HCT116 (cell line): ENCODE measurements at regions not wholly inside any gene's neighbourhood (a gene's known extent, or its start where the extent isn't known, plus 50 kb on each side); places are given as distances from the start of the nearest gene placed in this dataset.
A peak's percentile ranks its signal among the peaks of the same experiment; 100 is the strongest.

Experiments
- ATAC-seq: fragments of 200-7000 bp; cut with Tn5 transposase; 2 replicates; pipeline ENCODE4 v1.9.1; 2020; ENCODE audit warnings: mild to moderate bottlenecking, moderate library complexity
- BruUV-seq: library from RNA; stranded (reverse); fragments of 400-500 nt; replicated peaks from 2 replicates; lab custom pipeline; 2021; lab: Mats Ljungman, UMichigan
- CTCF ChIA-PET: fragments of 300-600 bp; sonication (Branson Sonifier 250); formaldehyde crosslinking; loops from one replicate; lab custom pipeline; 2021; ENCODE audit warnings: antibody characterized with exemption; lab: Charles Lee
- POLR2A ChIA-PET: fragments of 300-600, 350-600 bp; sonication (Branson Sonifier 250); formaldehyde crosslinking; loops from one replicate; lab custom pipeline; 2021; ENCODE audit warnings: antibody characterized with exemption; lab: Charles Lee
- RAD21 ChIA-PET, 2 experiments: fragments of 300-600 bp; sonication (Branson Sonifier 250); formaldehyde crosslinking; loops; one replicate each; lab custom pipeline; 2023; ENCODE audit warnings: low total read pairs in 2 of 2; ENCODE audit not compliant: uncharacterized antibody in 2 of 2, unreplicated experiment in 2 of 2, low non-redundant PET in 1 of 2; lab: Charles Lee
- DNase-seq: peaks from one replicate; pipeline ENCODE4 v3.0.0-alpha.2; 2010; ENCODE audit warnings: low read depth, low spot score
- H2AFZ ChIP-seq: fragments of 200-600 bp; shearing (Covaris generic), sonication (generic); 2 replicates; pipeline ENCODE4 v1.6.1; 2017; ENCODE audit warnings: low read depth, mixed run types, mixed read lengths, antibody characterized with exemption, low read length; ENCODE audit not compliant: poor library complexity, severe bottlenecking
- H3K27ac ChIP-seq: 2 replicates; pipeline ENCODE4 v1.5.1; 2012; ENCODE audit warnings: low read depth, low read length
- H3K27me3 ChIP-seq: fragments of 200-600 bp; sonication (generic); 2 replicates; pipeline ENCODE4 v1.6.1; 2016; ENCODE audit warnings: mixed run types, low read length, mixed read lengths; ENCODE audit not compliant: insufficient read depth
- H3K36me3 ChIP-seq, 2 experiments: fragments of 200-500 bp in 1 of 2; fragments of 200-600 bp in 1 of 2; sonication (Bioruptor generic) in 1 of 2; sonication (generic) in 1 of 2; 2 replicates each; pipeline versions ENCODE4 v1.5.1 to v1.6.1; 2014 to 2016; ENCODE audit warnings: low read length in 2 of 2, inconsistent platforms in 1 of 2, mixed read lengths in 1 of 2, mixed run types in 1 of 2; ENCODE audit not compliant: insufficient read depth in 2 of 2, control insufficient read depth in 1 of 2
- H3K4me1 ChIP-seq, 2 experiments: fragments of 200-600 bp in 1 of 2; sonication (generic) in 1 of 2; 2 replicates each; pipeline versions ENCODE4 v1.5.1 to v1.6.1; 2012 to 2017; ENCODE audit warnings: low read length in 2 of 2, inconsistent platforms in 1 of 2, mild to moderate bottlenecking in 1 of 2, mixed read lengths in 1 of 2, mixed run types in 1 of 2, moderate library complexity in 1 of 2; ENCODE audit not compliant: insufficient read depth in 2 of 2, control insufficient read depth in 1 of 2
- H3K4me2 ChIP-seq: fragments of 200-600 bp; sonication (generic); 2 replicates; pipeline ENCODE4 v1.6.1; 2017; ENCODE audit warnings: mixed run types, low read length, mixed read lengths
- H3K4me3 ChIP-seq, 2 experiments: fragments of 200-600 bp in 1 of 2; sonication (generic) in 1 of 2; replicated peaks in 1 of 2; 2 replicates each; pipeline ENCODE4 v1.5.1; 2011 to 2016; ENCODE audit warnings: low read length in 2 of 2, control low read depth in 1 of 2, low read depth in 1 of 2, mild to moderate bottlenecking in 1 of 2, mixed read lengths in 1 of 2, mixed run types in 1 of 2
- H3K79me2 ChIP-seq: fragments of 200-600 bp; sonication (generic); 2 replicates; pipeline ENCODE4 v1.6.1; 2017; ENCODE audit warnings: mild to moderate bottlenecking, mixed run types, low read length, moderate library complexity, mixed read lengths; ENCODE audit not compliant: insufficient read depth
- H3K9ac ChIP-seq: fragments of 200-600 bp; sonication (generic); 2 replicates; pipeline ENCODE4 v1.6.1; 2016; ENCODE audit warnings: low read length, mixed read lengths
- H3K9me2 ChIP-seq: fragments of 200-600 bp; sonication (generic), shearing (Covaris generic); 2 replicates; pipeline ENCODE4 v1.6.1; 2017; ENCODE audit warnings: mixed run types, mild to moderate bottlenecking, moderate library complexity; ENCODE audit not compliant: insufficient read depth
- H3K9me3 ChIP-seq, 2 experiments: fragments of 200-500 bp in 1 of 2; fragments of 200-600 bp in 1 of 2; sonication (Bioruptor generic) in 1 of 2; sonication (generic) in 1 of 2; 2 replicates each; pipeline ENCODE4 v1.6.1; 2014 to 2017; ENCODE audit warnings: low read length in 2 of 2, mixed read lengths in 2 of 2, inconsistent platforms in 1 of 2, low read depth in 1 of 2, mild to moderate bottlenecking in 1 of 2, mixed run types in 1 of 2, moderate library complexity in 1 of 2; ENCODE audit not compliant: control insufficient read depth in 1 of 2, insufficient read depth in 1 of 2
- H4K20me1 ChIP-seq: fragments of 200-600 bp; sonication (generic), shearing (Covaris generic); 2 replicates; pipeline ENCODE4 v1.6.1; 2017; ENCODE audit warnings: mixed run types, mild to moderate bottlenecking, moderate library complexity; ENCODE audit not compliant: insufficient read depth
- ATF3 ChIP-seq: IDR thresholded peaks from 2 replicates; pipeline ENCODE4 v1.6.1; 2012
- CEBPB ChIP-seq: IDR thresholded peaks from 2 replicates; pipeline ENCODE4 v1.6.1; 2012; ENCODE audit warnings: low read depth
- CTCF ChIP-seq, 3 experiments: fragments of 200-600 bp in 1 of 3; sonication (generic) in 1 of 3; IDR thresholded peaks in 2 of 3; conservative IDR thresholded peaks in 1 of 3; 2 replicates each; pipeline ENCODE4 v1.5.1; 2012 to 2017; ENCODE audit warnings: low read depth in 2 of 3, low read length in 2 of 3, antibody characterized with exemption in 1 of 3, borderline replicate concordance in 1 of 3, control low read depth in 1 of 3, mild to moderate bottlenecking in 1 of 3, mixed read lengths in 1 of 3, mixed run types in 1 of 3, moderate library complexity in 1 of 3; ENCODE audit not compliant: insufficient read depth in 1 of 3
- ELF1 ChIP-seq: IDR thresholded peaks from 2 replicates; pipeline ENCODE4 v1.6.1; 2012; ENCODE audit warnings: low read depth, borderline replicate concordance
- EZH2 ChIP-seq: fragments of 200-600 bp; sonication (generic); IDR thresholded peaks from 2 replicates; pipeline ENCODE4 v1.6.1; 2017; ENCODE audit warnings: antibody characterized with exemption, mixed run types
- EZH2phosphoT487 ChIP-seq: fragments of 200-600 bp; IDR thresholded peaks from 2 replicates; pipeline ENCODE4 v1.6.1; 2018; ENCODE audit warnings: antibody characterized with exemption, borderline replicate concordance
- FOSL1 ChIP-seq: IDR thresholded peaks from 2 replicates; pipeline ENCODE4 v1.6.1; 2012; ENCODE audit warnings: low read depth
- JUND ChIP-seq: IDR thresholded peaks from 2 replicates; pipeline ENCODE4 v1.6.1; 2012
- MAX ChIP-seq: IDR thresholded peaks from 2 replicates; pipeline ENCODE4 v1.6.1; 2012
- POLR2A ChIP-seq: IDR thresholded peaks from 2 replicates; pipeline ENCODE4 v1.7.0; 2011; ENCODE audit warnings: borderline replicate concordance; ENCODE audit not compliant: insufficient read depth, insufficient read length; ENCODE audit errors: extremely low read depth
- POLR2AphosphoS5 ChIP-seq: IDR thresholded peaks from 2 replicates; pipeline ENCODE4 v1.6.1; 2011; ENCODE audit warnings: mild to moderate bottlenecking, low read depth, low read length, moderate library complexity
- RAD21 ChIP-seq: IDR thresholded peaks from 2 replicates; pipeline ENCODE4 v1.6.1; 2012; ENCODE audit warnings: low read depth, mild to moderate bottlenecking
- REST ChIP-seq: IDR thresholded peaks from 2 replicates; pipeline ENCODE4 v1.6.1; 2012; ENCODE audit warnings: low read depth
- SIN3A ChIP-seq: IDR thresholded peaks from 2 replicates; pipeline ENCODE4 v1.6.1; 2012; ENCODE audit warnings: low read depth
- SP1 ChIP-seq: IDR thresholded peaks from 2 replicates; pipeline ENCODE4 v1.6.1; 2012; ENCODE audit warnings: low read depth
- SRF ChIP-seq: IDR thresholded peaks from 2 replicates; pipeline ENCODE4 v1.6.1; 2012; ENCODE audit warnings: low read depth
- TCF7L2 ChIP-seq: IDR thresholded peaks from 2 replicates; pipeline ENCODE4 v1.7.0; 2011; ENCODE audit warnings: borderline replicate concordance, inconsistent platforms; ENCODE audit not compliant: insufficient read depth, insufficient read length; ENCODE audit errors: extremely low read depth
- ZBTB33 ChIP-seq: IDR thresholded peaks from 2 replicates; pipeline ENCODE4 v1.6.1; 2011; ENCODE audit warnings: mild to moderate bottlenecking, low read length, moderate library complexity; ENCODE audit not compliant: insufficient replicate concordance; ENCODE audit errors: extremely low read depth
- ZFX ChIP-seq: fragments of 450-650 bp; IDR thresholded peaks from 2 replicates; pipeline ENCODE4 v1.6.1; 2017
- intact Hi-C: fragments of 100-400 bp; cut with micrococcal nuclease; formaldehyde crosslinking; loops from 2 replicates; pipeline ENCODE4 v1.10.0; 2022

GRCh38 chr6:131400779-131401496 is 172.1 kb upstream of the ARG1 start:
- TF ChIP-seq ATF3, result no peak
- no peak for TF ChIP-seq CTCF (IDR thresholded peaks at IDR 0.05 in 2 of 3, conservative IDR thresholded peaks at IDR 0.05 in 1 of 3; ENCODE audit: borderline replicate concordance in 1 of 3, insufficient read depth in 1 of 3, low read depth in 2 of 3, low read length in 2 of 3)
- no peak for TF ChIP-seq CEBPB
- TF ChIP-seq RAD21, result no peak
- TF ChIP-seq FOSL1, result no peak
- TF ChIP-seq ZBTB33, result no peak
- no peak for TF ChIP-seq TCF7L2
- TF ChIP-seq EZH2phosphoT487, result no peak
- no peak for TF ChIP-seq ELF1
- no peak for TF ChIP-seq POLR2A
- no peak for TF ChIP-seq SIN3A
- TF ChIP-seq ZFX, result no peak
- no peak for TF ChIP-seq SP1
- TF ChIP-seq POLR2AphosphoS5, result no peak
- no peak for TF ChIP-seq EZH2
- TF ChIP-seq SRF, result no peak
- no peak for TF ChIP-seq JUND
- no peak for TF ChIP-seq REST
- no peak for TF ChIP-seq MAX
- no peaks in the 10 kb centered on the region for H4K20me1 ChIP-seq
- no peaks in the 10 kb centered on the region for H3K27me3 ChIP-seq
- ATAC-seq (peak; percentile 34), DNase-seq (no peak)
- H3K4me2 ChIP-seq, result peak overlapping the region; percentile 13; the same call in 1 of the 2 replicates
- ChIA-PET RAD21 (no interaction called here), POLR2A (no interaction called here), CTCF (no interaction called here)
- intact Hi-C loops, result no loop called here
- no TSS peak for BruUV-seq
- H2AFZ ChIP-seq, result peak overlapping the region; percentile 32
- no peaks in the 10 kb centered on the region for H3K9me2 ChIP-seq
- no peaks in the 10 kb centered on the region for H3K36me3 ChIP-seq
- peaks cover 0 to 8% of the 10 kb centered on the region in 2 experiments; a peak in 1 of 4 replicates for H3K9me3 ChIP-seq
- H3K9ac ChIP-seq, result no peak overlapping the region
- H3K27ac ChIP-seq, result no peak overlapping the region
- H3K4me1 ChIP-seq, result peaks cover 0 to 12% of the 10 kb centered on the region in 2 experiments; a peak in 2 of 4 replicates
- no peaks in the 10 kb centered on the region for H3K79me2 ChIP-seq
- no peak overlapping the region for H3K4me3 ChIP-seq
